GM06990 (cell line): ENCODE measurements at regions not wholly inside any gene's neighbourhood (a gene's known extent, or its start where the extent isn't known, plus 50 kb on each side); places are given as distances from the start of the nearest gene placed in this dataset.

Experiments
- DNase-seq: peaks from one replicate; pipeline ENCODE4 v3.0.0-alpha.2; 2011; ENCODE audit not compliant: insufficient read length; ENCODE audit errors: extremely low read depth
- H3K27me3 ChIP-seq: replicated peaks from 2 replicates; pipeline ENCODE4 v1.6.0; 2011; ENCODE audit warnings: low read length; ENCODE audit not compliant: control insufficient read depth, insufficient read depth
- H3K36me3 ChIP-seq: 2 replicates; pipeline ENCODE4 v1.5.1; 2011; ENCODE audit warnings: low read length; ENCODE audit not compliant: control insufficient read depth, insufficient read depth
- H3K4me3 ChIP-seq: replicated peaks from 2 replicates; pipeline ENCODE4 v1.5.1; 2011; ENCODE audit warnings: low read depth, mild to moderate bottlenecking, control low read depth, low read length
- TF ChIP-seq, protein P1 (sequence below): IDR thresholded peaks from 2 replicates; pipeline ENCODE4 v1.5.1; 2011; ENCODE audit warnings: low read length, control low read depth, mild to moderate bottlenecking, inconsistent platforms; ENCODE audit not compliant: insufficient read depth, poor library complexity, severe bottlenecking

DNA sequence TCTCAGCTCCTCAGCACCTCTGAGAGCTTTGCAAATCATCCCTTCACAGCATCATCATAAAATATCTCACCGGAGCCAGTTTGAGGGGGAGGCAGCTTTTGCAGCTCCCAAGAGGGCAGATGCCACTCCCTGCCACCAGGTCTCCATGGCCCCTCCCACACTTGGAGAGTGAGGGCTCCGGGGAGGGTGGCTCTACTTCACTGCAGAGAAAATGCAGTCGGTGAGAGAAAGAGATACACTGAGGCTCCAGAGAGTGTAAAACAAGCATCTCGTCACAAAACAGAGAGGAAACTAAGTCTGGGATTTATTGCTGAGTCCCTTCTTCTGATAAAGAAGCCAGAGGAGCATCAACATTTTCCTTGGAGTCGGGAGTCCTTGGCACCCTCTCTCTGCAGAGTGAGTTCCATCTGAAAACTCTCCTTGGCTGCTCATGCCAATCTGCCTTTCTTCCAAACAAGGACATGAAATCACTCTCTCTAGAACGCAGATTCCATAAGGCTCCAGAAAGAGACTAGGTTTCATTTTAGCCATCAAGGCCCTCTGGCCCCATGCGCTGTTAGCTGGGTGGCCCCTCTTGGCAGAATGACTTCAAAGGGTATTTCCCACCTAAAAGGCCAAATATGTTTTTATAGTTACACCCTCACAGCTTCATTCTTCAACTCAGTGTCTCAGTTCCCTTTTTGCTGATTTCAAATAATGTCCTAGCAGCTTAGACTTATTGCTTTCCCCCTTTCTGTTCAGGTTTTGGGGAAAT, 70.6 kb upstream of the F13A1 start:
- Histone ChIP-seq H3K36me3 (no peaks in the 10 kb centered on the region), H3K4me3 (peak overlapping the region; percentile 35), H3K27me3 (no peaks in the 10 kb centered on the region)
- TF ChIP-seq, protein P1, sequence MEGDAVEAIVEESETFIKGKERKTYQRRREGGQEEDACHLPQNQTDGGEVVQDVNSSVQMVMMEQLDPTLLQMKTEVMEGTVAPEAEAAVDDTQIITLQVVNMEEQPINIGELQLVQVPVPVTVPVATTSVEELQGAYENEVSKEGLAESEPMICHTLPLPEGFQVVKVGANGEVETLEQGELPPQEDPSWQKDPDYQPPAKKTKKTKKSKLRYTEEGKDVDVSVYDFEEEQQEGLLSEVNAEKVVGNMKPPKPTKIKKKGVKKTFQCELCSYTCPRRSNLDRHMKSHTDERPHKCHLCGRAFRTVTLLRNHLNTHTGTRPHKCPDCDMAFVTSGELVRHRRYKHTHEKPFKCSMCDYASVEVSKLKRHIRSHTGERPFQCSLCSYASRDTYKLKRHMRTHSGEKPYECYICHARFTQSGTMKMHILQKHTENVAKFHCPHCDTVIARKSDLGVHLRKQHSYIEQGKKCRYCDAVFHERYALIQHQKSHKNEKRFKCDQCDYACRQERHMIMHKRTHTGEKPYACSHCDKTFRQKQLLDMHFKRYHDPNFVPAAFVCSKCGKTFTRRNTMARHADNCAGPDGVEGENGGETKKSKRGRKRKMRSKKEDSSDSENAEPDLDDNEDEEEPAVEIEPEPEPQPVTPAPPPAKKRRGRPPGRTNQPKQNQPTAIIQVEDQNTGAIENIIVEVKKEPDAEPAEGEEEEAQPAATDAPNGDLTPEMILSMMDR, result no peak
- peak; percentile 68 for DNase-seq

DNA sequence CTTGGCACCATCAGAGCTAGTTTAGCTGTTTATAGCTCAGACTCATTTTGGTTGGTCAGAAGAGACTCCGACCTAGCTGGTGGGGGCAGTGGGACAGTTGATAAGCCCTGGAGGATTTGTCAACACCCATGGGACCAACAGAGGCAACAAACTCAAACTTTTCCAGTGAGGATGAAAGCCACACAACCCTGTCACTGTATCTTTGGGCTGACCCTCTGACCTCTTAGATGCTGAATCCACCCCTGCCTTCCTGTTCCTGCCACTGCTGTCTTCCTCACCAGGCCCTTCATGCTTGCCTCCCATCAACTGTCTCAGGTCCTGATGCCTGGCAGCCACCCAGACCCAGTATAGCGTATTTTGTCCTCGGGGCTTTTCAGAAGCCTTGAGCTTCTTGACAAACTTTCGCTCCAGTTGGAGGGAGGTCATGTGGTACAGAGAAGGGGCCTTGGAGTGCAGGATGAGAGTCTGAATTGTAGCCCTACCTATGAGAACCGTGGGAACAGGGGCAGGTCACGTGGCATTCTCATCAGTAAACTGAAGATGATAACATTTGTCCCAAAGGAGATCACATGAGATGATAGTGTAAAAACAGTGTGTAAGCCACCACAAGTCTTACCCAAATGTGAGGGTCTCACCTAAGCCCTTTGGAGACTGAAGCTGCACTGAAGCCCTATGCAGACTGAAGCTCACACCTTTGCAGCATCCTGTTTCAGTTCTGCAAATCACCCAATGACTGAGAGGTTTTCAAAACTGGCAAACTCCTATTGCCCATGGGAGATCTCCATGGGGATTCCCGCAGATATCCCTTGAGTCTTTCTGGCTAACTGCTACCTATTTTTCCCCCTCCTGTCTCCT, 72.0 kb upstream of the F13A1 start:
- Histone ChIP-seq H3K4me3 (no peak overlapping the region), H3K27me3 (no peaks in the 10 kb centered on the region), H3K36me3 (no peaks in the 10 kb centered on the region)
- peak; percentile 76 for DNase-seq
- TF ChIP-seq, protein P1, result no peak

DNA sequence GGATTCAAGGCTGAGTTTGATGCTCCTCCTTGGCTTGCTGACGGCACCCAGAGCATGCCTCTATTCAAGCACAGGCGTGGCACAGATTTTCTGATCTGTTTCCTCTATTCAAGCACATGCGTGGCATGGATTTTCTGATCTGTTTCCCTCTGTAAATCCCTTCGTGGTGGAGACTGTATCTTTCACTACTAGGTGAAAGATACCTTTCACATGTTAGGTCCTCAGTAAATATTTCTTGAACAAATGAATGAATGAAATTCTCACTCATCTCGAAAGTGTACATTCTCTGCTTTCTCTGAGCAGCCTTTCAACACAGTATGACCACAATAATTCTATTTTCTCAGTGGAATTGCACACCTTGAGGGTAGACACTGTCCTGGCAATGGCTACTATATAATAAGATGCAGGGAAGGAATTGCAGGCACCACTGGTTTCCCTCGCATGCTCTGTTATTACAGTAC, 72.6 kb upstream of the F13A1 start:
- TF ChIP-seq, protein P1, result no peak
- H3K4me3 ChIP-seq, result no peak overlapping the region
- no peaks in the 10 kb centered on the region for H3K36me3 ChIP-seq
- H3K27me3 ChIP-seq, result no peaks in the 10 kb centered on the region
- peak; percentile 35 for DNase-seq

DNA sequence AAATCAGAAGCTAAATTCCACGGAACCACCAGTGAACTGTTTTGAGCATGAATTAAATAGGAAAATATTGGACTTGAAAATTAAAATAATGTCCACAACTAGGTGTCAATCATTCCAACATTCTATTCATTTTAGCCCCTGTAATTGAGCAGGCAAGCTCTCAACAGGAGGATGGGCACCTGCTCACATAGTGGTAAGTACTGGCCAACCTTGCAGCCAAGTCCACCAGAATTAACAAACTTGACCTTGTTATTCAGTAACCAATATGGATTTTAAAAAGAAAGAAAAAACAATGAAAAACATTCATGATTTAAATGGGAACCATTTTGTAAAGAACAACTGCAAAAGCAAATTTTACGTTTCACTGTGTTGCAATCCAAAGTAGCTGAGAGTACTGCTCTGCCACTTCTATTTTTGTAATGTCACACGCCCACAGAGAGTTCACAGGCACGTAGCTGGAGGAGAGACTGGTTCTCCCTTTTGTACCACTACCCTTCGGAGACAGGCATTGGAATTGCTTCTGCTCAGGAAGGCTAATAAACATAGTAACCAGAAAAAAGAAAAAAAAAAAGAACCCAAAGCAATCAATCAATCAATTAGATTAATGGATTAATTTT, 75.2 kb upstream of the F13A1 start:
- TF ChIP-seq, protein P1, result no peak
- no peaks in the 10 kb centered on the region for H3K36me3 ChIP-seq
- H3K27me3 ChIP-seq, result no peaks in the 10 kb centered on the region
- no peak overlapping the region for H3K4me3 ChIP-seq
- no peak for DNase-seq

DNA sequence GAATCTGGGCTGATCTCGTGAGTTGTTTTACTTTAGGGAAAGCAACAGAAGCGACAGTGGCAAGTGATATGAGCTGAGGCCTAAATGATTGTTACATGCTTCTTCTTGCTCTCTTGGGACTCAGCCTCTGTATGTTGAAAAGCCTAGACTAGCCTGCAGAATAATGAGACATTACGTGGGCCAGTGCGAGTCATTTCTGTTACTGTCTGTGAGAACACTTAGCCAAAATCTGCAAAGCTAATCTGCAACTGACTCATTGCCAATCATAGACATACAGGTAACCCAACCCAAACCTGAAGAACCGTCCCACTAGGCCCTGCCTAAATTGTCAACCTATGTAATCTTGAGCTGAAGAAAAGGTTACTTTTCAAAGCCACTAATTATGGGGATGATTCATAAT, 77.4 kb upstream of the F13A1 start:
- DNase-seq, result no peak
- Histone ChIP-seq H3K4me3 (no peak overlapping the region), H3K36me3 (no peaks in the 10 kb centered on the region), H3K27me3 (no peaks in the 10 kb centered on the region)
- TF ChIP-seq, protein P1, result no peak
